ENCODE measurements at regions not wholly inside any gene's neighbourhood (a gene's known extent, or its start where the extent isn't known, plus 50 kb on each side); places are given as distances from the start of the nearest gene placed in this dataset.

DNA sequence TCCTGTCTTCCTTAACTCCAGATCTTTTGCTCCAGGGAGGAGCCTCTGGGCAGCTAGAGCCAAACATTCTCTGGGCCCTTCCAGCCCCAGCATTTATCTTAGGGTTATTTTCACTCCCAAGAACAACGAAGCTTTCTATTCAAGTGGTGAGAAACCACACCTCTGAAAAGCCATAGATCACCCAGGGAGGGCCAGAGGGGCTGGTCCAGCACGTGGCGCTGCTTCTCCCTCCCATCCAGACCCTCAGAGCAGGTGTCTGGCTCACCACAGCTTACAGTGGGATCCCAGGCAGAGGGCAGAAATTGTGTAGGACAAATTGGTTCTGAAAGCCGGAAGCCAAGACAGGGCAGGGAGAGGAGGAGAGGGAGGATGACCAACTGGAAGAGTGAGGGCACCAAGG is 74.0 kb upstream of the PKDCC start:
- no peak for DNase-seq (ENCODE audit: low read depth)

GRCh38 chr2:41981417-41981816 is 66.4 kb upstream of the PKDCC start:
- DNase-seq (ENCODE audit: low read depth): no peak

GRCh38 chr2:41985573-41986095 is 62.2 kb upstream of the PKDCC start:
- DNase-seq (ENCODE audit: low read depth): no peak

DNA sequence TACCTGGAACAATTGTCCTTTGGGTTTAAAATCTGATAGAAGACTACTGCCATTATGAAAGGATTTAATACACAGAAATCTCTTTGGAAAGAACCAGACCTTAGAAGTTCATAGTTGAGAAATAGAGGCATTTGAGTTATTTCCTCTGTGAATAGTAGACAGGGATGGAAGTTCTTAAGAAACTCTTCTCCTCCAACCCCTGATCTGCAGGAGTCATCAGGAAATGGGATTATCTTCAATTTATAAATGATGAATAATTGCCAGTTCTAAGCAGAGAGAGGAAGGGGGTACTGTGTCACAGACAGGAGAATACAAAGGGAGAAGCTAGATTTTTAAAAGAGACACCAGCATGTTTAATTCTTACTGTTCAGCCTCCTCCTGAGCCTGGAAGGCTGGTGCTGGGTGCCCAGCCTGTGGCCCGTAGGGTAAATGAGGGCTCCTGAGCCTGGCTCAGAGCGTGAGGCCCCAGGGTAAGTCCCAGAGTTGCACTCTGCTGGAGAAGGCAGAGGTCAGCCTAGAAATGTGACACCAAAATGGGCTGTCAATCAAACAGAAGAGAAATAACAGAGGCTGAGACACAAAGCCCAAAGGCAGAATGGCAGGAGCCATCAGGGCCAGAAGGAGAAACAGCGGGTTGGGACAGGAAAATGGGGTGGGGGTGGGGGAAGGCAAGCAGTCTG is 58.2 kb upstream of the PKDCC start:
- no peak for DNase-seq (ENCODE audit: low read depth)

GRCh38 chr2:41990245-41990644 is 57.6 kb upstream of the PKDCC start:
- DNase-seq (ENCODE audit: low read depth): no peak

DNA sequence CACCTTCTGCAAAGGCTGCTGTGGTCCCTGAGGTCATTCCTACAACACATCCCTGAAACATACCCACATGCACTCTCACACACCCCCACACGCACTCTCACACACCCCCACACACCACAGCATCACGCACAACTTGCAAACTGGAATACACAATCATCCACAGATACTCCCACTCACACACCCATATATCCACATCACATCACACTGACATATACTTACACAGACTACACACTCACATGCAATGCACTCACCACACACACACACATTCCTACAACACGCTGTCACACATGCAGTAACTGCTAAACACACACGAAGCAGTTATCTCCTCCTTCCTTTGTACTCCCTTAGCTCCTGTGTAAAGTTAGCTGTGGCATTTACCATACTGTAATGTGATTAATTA is 57.1 kb upstream of the PKDCC start:
- no peak for DNase-seq (ENCODE audit: low read depth)

DNA sequence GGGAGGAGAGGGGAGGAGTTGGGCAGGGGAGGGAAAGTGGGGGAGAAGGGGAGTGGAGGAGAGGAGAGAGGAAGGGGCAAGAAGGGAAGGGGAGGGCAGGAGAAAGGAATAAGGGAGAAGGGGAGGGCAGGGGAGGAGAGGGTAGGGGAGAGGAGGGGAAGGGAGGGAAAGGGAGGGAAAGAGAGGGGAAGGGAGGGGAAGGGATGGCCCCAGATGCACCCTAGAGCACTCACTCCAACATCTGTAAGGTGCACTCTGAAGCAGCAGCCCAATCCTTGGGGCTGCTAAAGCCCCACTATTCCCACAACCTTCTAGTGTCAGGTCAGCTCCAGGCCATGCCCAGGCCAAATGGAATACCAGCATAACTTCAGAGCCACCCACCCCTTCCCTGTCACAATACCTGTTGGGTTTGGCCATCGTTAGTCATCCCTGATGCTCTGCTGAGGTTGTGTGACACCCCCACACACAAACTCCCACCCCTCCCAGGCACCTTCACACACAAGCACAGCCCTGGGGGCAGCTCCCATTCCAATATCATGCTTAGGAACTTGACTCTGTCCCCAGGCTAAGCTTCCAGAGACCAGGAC is 55.7 kb upstream of the PKDCC start:
- no peak for DNase-seq (ENCODE audit: low read depth)

GRCh38 chr2:41992671-41993434 is 55.0 kb upstream of the PKDCC start:
- no peak for DNase-seq (ENCODE audit: low read depth)

DNA sequence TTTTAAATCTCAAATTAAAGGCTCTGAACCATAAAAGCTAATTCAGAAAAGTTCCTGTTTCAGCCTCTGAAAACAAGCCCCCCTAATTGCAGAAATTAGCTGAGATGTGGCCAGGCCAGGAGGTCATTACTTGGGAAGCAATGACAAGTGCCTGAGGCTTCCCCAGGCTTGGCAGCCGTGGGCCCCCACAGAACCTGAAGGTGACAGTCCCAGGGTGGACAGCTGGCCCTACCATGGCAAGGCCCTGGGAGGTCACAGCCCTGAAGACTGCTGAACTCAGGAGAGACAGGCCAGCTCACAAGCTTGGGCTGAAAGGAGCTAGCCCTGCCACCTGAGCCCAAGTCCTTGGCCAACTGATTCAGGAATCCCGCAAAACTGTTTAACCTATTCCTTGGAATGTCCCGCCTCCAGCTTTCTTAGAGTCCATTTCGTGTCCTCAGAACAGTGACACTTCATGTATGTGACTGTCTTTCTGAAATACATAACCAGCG is 54.3 kb upstream of the PKDCC start:
- DNase-seq (ENCODE audit: low read depth): no peak

DNA sequence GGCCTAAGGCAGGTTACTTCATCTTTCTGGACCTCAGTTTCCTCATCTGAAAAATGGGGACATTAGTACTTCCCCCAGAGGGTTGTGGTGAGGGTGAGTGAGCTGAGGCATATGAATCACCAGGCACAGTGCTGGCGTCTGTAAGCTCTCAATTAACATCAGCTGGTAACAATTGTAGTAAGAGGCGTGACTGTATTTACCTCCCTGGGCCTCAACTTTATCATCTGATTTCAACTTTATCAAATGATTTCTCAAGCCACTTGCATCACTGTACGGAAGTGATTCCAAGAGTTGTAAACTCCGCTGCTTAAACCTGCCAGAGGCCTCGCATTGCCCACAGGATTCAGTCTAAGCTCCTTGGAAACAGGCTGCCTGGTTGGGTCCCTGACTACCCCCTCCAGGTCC is 53.6 kb upstream of the PKDCC start:
- DNase-seq (ENCODE audit: low read depth): no peak

DNA sequence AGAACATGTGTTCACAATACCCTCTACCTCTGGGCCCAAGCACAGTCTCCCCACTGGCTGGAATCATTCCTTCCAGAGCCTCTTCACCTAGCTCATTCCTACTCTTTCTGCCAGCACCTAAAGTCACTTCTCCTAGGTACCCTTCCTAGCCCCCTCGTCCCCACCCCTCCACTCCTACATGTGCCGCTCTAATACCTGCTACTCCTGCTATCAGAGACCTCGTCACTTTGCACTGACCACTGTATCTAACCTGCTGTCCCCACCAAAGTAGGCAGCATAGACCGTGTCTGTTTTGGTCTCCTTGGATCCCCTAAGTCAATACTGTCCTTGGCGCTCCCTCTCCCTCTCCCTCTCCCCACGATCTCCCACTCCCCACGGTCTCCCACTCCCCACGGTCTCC is 53.2 kb upstream of the PKDCC start:
- no peak for DNase-seq (ENCODE audit: low read depth)

GRCh38 chr2:41997561-41997960 is 50.3 kb upstream of the PKDCC start:
- no peak for DNase-seq (ENCODE audit: low read depth)
